ENCODE measurements at regions not wholly inside any gene's neighbourhood (a gene's known extent, or its start where the extent isn't known, plus 50 kb on each side); places are given as distances from the start of the nearest gene placed in this dataset.

GRCh38 chr9:73402081-73403028, 250.7 kb downstream of the ANXA1 start:
- Histone ChIP-seq H3K27ac (no peak overlapping the region), H3K9me3 (peaks cover 12% of the 10 kb centered on the region), H3K4me1 (no peaks in the 10 kb centered on the region), H3K36me3 (no peaks in the 10 kb centered on the region), H3K4me3 (no peak overlapping the region), H3K27me3 (ENCODE audit: low read depth) (no peaks in the 10 kb centered on the region)
- intact Hi-C loops (cut with DNase I), result no loop called here
- TF ChIP-seq CTCF (IDR thresholded peaks at IDR 0.05), result no peak
- ATAC-seq (no peak), DNase-seq (no peak)

- ATAC-seq (no peak), DNase-seq (no peak)
- Histone ChIP-seq H3K27me3 (ENCODE audit: low read depth) (no peaks in the 10 kb centered on the region), H3K36me3 (no peaks in the 10 kb centered on the region), H3K9me3 (no peaks in the 10 kb centered on the region), H3K4me3 (no peak overlapping the region), H3K27ac (no peak overlapping the region), H3K4me1 (no peaks in the 10 kb centered on the region)
- intact Hi-C loops (cut with DNase I), result no loop called here
- no peak for TF ChIP-seq CTCF (IDR thresholded peaks at IDR 0.05)
Observed at GRCh38 chr9:73411494-73411893, 259.8 kb downstream of the ANXA1 start.

GRCh38 chr9:73412874-73413273, 261.2 kb downstream of the ANXA1 start:
- TF ChIP-seq CTCF (IDR thresholded peaks at IDR 0.05), result no peak
- DNase-seq (no peak), ATAC-seq (no peak)
- H3K4me3 ChIP-seq, result no peak overlapping the region
- H3K9me3 ChIP-seq, result no peaks in the 10 kb centered on the region
- H3K27ac ChIP-seq, result no peak overlapping the region
- H3K36me3 ChIP-seq, result no peaks in the 10 kb centered on the region
- H3K27me3 ChIP-seq (ENCODE audit: low read depth), result no peaks in the 10 kb centered on the region
- no peaks in the 10 kb centered on the region for H3K4me1 ChIP-seq
- intact Hi-C loops (cut with DNase I), result no loop called here

- DNase-seq (no peak), ATAC-seq (no peak)
- H3K36me3 ChIP-seq, result no peaks in the 10 kb centered on the region
- H3K4me1 ChIP-seq, result no peaks in the 10 kb centered on the region
- H3K9me3 ChIP-seq, result no peaks in the 10 kb centered on the region
- no peak for TF ChIP-seq CTCF (IDR thresholded peaks at IDR 0.05)
- intact Hi-C loops (cut with DNase I), result no loop called here
- H3K27ac ChIP-seq, result no peak overlapping the region
- no peak overlapping the region for H3K4me3 ChIP-seq
- H3K27me3 ChIP-seq (ENCODE audit: low read depth), result no peaks in the 10 kb centered on the region
Observed at GRCh38 chr9:73423891-73424290, 272.2 kb downstream of the ANXA1 start.

- no peak overlapping the region for H3K27ac ChIP-seq
- intact Hi-C loops (cut with DNase I), result no loop called here
- no peaks in the 10 kb centered on the region for H3K4me1 ChIP-seq
- H3K36me3 ChIP-seq, result no peaks in the 10 kb centered on the region
- H3K9me3 ChIP-seq, result no peaks in the 10 kb centered on the region
- DNase-seq, result no peak
- no peak for ATAC-seq
- no peaks in the 10 kb centered on the region for H3K27me3 ChIP-seq (ENCODE audit: low read depth)
- no peak for TF ChIP-seq CTCF (IDR thresholded peaks at IDR 0.05)
- no peak overlapping the region for H3K4me3 ChIP-seq
Observed at GRCh38 chr9:73426269-73426668, 274.6 kb downstream of the ANXA1 start.

Measured in lower lobe of right lung (tissue), 2 donors.